Testis (tissue), 2 donors: ENCODE measurements at regions not wholly inside any gene's neighbourhood (a gene's known extent, or its start where the extent isn't known, plus 50 kb on each side); places are given as distances from the start of the nearest gene placed in this dataset.

Experiments used
- DNase-seq: peaks from one replicate; pipeline ENCODE4 v3.0.0-alpha.2; 2019
- H3K27ac ChIP-seq, 2 donors: fragments of 200-600 bp; sonication (generic); one replicate each; pipeline ENCODE4 v1.5.1; 2019
- H3K27me3 ChIP-seq: fragments of 200-600 bp; sonication (generic); one replicate; pipeline ENCODE4 v1.5.1; 2019
- H3K36me3 ChIP-seq: fragments of 200-600 bp; sonication (generic); one replicate; pipeline ENCODE4 v1.5.1; 2017; ENCODE audit warnings: low read depth; ENCODE audit errors: missing control alignments
- H3K4me1 ChIP-seq: fragments of 200-600 bp; sonication (generic); one replicate; pipeline ENCODE4 v1.5.1; 2019
- H3K4me3 ChIP-seq, 2 donors: fragments of 200-600 bp; sonication (generic); one replicate each; pipeline ENCODE4 v1.5.1; 2017 to 2019
- H3K9me3 ChIP-seq: fragments of 200-600 bp; sonication (generic); one replicate; pipeline ENCODE4 v1.5.1; 2017
- CTCF ChIP-seq, 3 experiments: fragments of 450-650 bp in 2 of 3; fragments of 200-600 bp in 1 of 3; sonication (generic) in 1 of 3; IDR thresholded peaks; one replicate each; pipeline ENCODE4 v1.5.1; 2016 to 2019; ENCODE audit warnings: antibody characterized with exemption in 3 of 3, mild to moderate bottlenecking in 2 of 3, moderate library complexity in 1 of 3
- POLR2A ChIP-seq: fragments of 450-650 bp; IDR thresholded peaks from one replicate; pipeline ENCODE4 v1.6.1; 2017; ENCODE audit warnings: antibody characterized with exemption, mild to moderate bottlenecking, moderate library complexity
- WGBS, 2 donors: methylation state at CpG; one replicate each; pipeline ENCODE4 v1.1.5; 2018; 5-methylcytosine and 5-hydroxymethylcytosine counted together
- intact Hi-C: fragments of 100-400 bp; cut with DNase I; formaldehyde crosslinking; loops from one replicate; pipeline ENCODE4 v1.15.1; 2023; ENCODE audit warnings: low total_unique reads

DNA sequence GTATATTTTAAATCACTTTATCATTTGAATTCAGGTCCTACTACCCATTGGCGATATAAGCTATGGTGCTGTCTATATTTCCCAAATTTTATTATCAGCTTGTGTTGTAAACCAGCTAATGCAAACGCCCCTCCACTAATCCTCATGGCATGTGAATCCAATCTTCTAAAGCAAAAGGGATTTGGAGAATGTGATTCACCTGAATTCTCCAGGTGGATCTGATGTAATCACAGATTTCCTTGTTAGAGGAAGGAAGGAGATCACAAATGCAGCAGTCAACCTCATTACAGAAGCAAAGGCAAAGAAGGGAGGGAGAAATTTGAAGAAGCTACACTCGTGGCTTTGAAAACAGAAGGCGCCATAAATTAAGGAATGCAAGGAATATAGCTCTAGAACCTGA lies 431.1 kb upstream of the CDH19 start:
- H3K27ac ChIP-seq = no peak overlapping the region
- H3K4me3 ChIP-seq = no peak overlapping the region
- 61 to 75% methylated on average over 4 of the region's 4 CpGs for WGBS, 2 donors
- H3K4me1 ChIP-seq = no peaks in the 10 kb centered on the region
- H3K36me3 ChIP-seq = no peaks in the 10 kb centered on the region
- no peaks in the 10 kb centered on the region for H3K27me3 ChIP-seq
- no peak for TF ChIP-seq CTCF (IDR thresholded peaks at IDR 0.05)
- TF ChIP-seq POLR2A = no peak
- intact Hi-C loops = no loop called here
- no peaks in the 10 kb centered on the region for H3K9me3 ChIP-seq
- no peak for DNase-seq

- Histone ChIP-seq H3K9me3 (no peaks in the 10 kb centered on the region), H3K4me3 (no peak overlapping the region), H3K27ac (no peak overlapping the region), H3K4me1 (no peaks in the 10 kb centered on the region), H3K27me3 (no peaks in the 10 kb centered on the region), H3K36me3 (no peaks in the 10 kb centered on the region)
- intact Hi-C loops = no loop called here
- TF ChIP-seq POLR2A = no peak
- DNase-seq = no peak
These were observed 419.2 kb upstream of the CDH19 start for GRCh38 chr18:67023059-67023458.

GRCh38 chr18:67010919-67011318 lies 407.0 kb upstream of the CDH19 start:
- no peaks in the 10 kb centered on the region for H3K4me1 ChIP-seq
- no peak overlapping the region for H3K4me3 ChIP-seq
- intact Hi-C loops = no loop called here
- DNase-seq = no peak
- H3K9me3 ChIP-seq = no peaks in the 10 kb centered on the region
- no peak overlapping the region for H3K27ac ChIP-seq
- no peak for TF ChIP-seq CTCF (IDR thresholded peaks at IDR 0.05)
- no peak for TF ChIP-seq POLR2A
- no peaks in the 10 kb centered on the region for H3K27me3 ChIP-seq
- H3K36me3 ChIP-seq = no peaks in the 10 kb centered on the region

- no peaks in the 10 kb centered on the region for H3K9me3 ChIP-seq
- H3K4me1 ChIP-seq = no peaks in the 10 kb centered on the region
- TF ChIP-seq CTCF (IDR thresholded peaks at IDR 0.05) (no peak), POLR2A (no peak)
- no peaks in the 10 kb centered on the region for H3K27me3 ChIP-seq
- H3K36me3 ChIP-seq = no peaks in the 10 kb centered on the region
- WGBS, 2 donors = 89% methylated on average over 1 of the region's 1 CpG
- H3K27ac ChIP-seq = no peak overlapping the region
- DNase-seq = no peak
- no peak overlapping the region for H3K4me3 ChIP-seq
- intact Hi-C loops = no loop called here
These were observed 404.1 kb upstream of the CDH19 start for GRCh38 chr18:67007999-67008398.

GRCh38 chr18:67007085-67007484 lies 403.2 kb upstream of the CDH19 start:
- Histone ChIP-seq H3K4me1 (no peaks in the 10 kb centered on the region), H3K9me3 (no peaks in the 10 kb centered on the region), H3K4me3 (no peak overlapping the region), H3K27me3 (no peaks in the 10 kb centered on the region), H3K36me3 (no peaks in the 10 kb centered on the region), H3K27ac (no peak overlapping the region)
- TF ChIP-seq POLR2A = no peak
- no peak for TF ChIP-seq CTCF (IDR thresholded peaks at IDR 0.05)
- 95 to 100% methylated on average over 1 of the region's 1 CpG for WGBS, 2 donors
- DNase-seq = no peak
- intact Hi-C loops = no loop called here
